ENCODE measurements at regions not wholly inside any gene's neighbourhood (a gene's known extent, or its start where the extent isn't known, plus 50 kb on each side); places are given as distances from the start of the nearest gene placed in this dataset.
"Not testable (repeated sequence)": the region's sequence is repeated elsewhere in the genome, so short reads cannot be mapped to it uniquely, and the experiment has no call there.

DNA sequence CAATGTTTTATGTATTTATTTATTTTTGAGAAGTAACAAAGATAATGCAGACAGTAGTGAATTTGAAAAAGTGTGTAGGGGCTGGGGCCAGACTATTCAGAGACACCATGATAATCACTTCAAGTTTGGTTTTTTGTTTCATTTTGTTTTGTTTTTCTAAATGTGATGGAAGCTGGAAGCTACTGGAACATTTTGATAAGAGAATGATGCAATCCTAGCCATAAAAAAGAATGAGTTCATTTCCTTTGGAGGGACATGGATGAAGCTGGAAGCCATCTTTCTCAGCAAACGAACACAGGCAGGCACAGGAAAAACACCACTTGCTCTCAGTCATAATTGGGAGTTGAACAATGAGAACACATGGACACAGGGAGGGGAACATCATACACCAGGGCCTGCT is 706.6 kb upstream of the EPHA5 start:
- no peak for DNase-seq (ENCODE audit: low spot score)

DNA sequence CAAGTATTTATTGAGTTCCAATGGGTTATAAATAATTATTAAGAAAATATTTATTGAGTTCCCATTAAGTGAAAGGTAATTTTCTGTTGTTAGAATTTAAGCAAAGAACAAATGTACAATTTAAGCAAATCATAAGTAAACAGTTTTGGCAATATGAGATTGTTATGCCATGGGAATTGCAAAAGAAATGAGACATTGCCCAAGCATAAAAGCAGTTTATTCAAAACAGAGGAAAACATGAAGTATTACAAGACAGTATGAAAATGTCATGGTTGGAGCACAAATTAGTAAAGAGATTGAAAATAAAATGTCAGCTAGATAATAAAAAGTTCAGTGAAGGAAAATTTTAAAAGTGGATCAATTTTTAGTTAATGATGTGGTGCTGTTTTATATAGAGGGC is 706.1 kb upstream of the EPHA5 start:
- no peak for DNase-seq (ENCODE audit: low spot score)

DNA sequence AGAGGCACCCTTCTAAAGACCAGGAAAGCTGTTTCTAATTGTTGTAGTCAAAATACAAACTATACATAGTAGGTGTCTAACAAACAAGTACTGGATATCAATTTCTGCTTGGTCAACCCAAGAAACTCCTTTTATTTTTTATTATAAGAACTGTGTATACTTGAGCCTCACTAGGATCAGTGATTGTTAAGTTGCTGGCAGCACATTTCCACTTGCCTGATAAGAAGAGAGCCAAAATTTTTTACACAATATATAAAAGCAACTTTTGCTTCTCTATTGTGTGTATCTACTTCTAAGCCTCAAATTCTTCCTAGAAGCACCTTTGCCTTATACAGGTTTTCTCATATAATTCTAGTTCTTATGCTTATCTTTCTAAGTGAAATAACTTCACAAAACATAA is 703.0 kb upstream of the EPHA5 start:
- no peak for DNase-seq (ENCODE audit: low spot score)

DNA sequence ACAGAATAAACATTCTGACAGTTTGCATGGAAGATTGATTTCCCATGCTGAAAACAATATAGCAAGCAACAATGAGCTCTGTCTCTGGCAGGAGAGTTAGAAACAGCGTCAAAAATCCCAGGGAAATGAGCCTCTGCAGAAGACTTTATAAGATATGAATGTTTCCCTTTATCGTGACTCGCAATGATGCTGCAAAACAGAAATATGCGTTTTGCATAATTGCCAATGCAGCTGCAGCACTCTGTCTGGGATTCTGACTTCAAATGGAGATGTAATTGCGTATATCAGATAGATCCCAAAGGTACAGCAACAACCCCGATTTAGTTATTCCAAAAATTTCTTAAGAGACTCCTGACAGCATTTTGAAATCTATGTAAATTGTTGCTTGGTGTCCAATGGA is 702.4 kb upstream of the EPHA5 start:
- no peak for DNase-seq (ENCODE audit: low spot score)

DNA sequence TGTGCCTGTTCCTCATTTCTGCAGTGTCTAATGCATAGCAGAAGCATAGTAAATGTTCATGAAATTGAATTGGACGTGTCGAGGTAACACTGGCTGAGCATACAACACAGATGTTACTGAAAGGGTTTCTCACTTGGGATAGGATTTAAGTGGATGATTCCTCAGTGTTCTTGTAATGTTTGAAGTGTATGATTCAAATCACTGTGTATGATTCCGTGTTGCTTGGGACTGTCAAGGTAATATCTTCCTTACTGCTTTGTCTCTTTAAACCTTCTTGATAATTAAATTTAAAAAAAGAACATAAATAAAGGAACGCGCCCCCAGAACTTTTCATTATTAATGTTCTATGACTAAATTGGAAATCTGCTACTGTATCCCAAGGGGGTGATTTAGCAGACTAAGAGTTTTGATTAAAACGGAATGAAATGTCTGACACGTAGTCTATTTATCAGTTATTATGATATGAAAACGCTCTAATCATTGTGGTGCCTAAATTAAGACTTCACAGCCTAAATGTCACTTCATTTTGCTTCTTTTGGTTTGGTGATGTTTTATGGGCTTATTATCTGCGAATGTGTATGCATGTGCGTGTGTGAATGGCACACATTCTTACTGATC is 696.9 kb upstream of the EPHA5 start:
- DNase-seq (ENCODE audit: low spot score): no peak

DNA sequence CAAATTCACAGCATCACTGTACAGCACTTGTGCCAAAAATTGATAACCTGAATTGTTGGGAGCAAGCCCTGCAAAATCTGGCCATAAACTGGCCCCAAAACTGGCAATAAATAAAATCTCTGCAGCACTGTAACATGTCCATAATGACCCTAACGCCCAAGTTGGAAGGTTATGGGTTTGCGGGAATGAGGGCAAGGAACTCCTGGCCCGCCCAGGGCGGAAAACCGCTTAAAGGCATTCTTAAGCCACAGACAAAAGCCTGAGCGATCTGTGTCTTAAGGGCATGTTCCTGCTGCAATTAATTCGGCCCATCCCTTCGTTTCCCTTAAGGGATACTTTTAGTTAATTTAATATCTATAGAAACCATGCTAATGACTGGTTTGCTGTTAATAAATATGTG is 690.1 kb upstream of the EPHA5 start:
- DNase-seq (ENCODE audit: low spot score): not testable (repeated sequence)

DNA sequence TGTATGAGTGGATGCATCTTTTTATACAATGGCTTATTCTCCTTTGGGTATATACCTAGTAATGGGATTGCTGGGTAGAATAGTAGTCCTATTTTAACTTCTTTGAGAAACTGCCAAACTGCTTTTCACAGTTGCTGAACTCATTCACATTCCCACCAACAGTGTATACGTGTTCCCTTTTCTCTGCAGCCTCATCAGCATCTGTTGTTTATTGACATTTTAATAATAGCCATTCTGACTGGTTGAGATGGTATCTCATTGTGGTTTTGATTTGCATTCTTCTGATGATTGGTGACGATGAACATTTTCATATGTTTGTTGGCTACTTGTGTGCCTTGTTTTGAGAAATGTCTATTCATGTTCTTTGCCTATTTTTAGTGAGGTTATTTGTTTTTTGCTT is 687.0 kb upstream of the EPHA5 start:
- DNase-seq (ENCODE audit: low spot score): no peak

DNA sequence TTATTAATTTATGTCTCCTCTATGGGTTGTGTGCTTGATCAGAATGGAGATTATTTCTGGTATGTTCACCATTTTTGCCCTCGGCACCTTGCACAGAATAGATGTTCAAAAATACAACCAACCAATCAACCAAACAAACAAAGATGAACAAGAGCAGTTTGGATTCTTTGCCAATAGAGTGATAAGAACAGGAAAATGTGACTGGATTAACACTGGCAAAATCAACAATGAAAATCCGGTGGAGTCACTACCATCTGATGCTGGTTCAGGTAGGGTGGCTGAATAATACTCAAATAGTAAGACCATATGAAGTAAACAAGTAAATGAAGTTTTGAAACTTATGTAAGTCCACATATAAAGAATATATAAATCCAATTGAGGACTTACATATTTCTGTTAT is 685.0 kb upstream of the EPHA5 start:
- DNase-seq (ENCODE audit: low spot score): no peak

DNA sequence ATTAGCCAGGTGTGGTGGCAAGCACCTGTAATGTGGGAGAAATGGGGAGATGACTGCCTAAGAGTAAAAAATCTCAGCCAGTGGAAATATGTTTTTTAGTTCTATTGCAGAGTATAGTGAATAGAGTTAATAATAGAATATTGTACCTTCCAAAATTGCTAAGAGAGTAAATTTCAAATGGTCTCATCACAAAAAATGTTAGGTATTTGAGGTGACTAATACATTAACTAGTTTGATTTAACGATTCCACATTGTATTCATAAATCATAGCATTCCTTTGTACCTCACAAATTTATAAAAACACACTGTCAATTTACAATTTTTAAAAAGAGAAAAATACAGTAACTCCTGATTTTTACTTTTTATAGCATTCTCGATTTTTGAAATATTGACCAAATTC is 681.5 kb upstream of the EPHA5 start:
- DNase-seq (ENCODE audit: low spot score): no peak

DNA sequence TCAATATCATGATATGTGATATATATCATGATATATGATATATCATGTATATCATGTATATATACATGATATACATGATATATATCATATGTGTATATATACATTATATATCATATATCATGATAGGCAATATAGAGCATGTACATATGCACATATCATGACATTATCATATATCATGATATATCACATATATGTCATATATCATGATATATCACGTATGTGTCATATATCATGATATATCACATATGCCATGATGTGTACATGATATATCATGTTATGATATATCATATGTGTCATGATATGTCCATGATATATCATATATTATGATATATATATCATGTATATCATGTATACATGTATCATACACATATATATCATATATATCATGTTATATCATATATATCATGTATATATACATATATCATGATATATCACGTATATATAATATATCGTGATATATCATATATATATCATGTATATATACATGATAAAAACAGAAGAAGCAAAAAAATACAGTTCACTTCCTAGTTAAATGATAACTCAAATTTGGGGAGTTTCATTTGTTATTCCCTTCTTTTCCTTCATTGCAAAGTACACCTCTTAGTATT is 670.1 kb upstream of the EPHA5 start:
- DNase-seq (ENCODE audit: low spot score): no peak

DNA sequence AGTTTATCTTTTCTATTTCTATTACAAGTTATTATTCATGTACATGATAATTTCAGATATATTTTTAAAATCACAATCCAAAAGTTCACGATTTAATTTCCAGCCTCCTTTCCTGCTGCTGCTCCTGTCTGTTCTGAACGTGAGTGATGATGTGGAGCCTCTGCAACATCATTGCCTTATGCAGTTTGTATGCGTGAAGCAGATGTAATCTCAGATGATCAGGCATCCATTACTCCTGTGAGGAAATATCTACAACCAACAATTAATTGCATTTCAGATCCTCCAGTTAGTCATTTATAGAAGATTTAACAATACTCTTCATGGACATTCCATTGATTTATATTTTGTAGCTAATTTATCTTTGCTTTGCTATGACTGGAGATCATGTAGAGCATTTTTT is 668.7 kb upstream of the EPHA5 start:
- DNase-seq (ENCODE audit: low spot score): no peak

DNA sequence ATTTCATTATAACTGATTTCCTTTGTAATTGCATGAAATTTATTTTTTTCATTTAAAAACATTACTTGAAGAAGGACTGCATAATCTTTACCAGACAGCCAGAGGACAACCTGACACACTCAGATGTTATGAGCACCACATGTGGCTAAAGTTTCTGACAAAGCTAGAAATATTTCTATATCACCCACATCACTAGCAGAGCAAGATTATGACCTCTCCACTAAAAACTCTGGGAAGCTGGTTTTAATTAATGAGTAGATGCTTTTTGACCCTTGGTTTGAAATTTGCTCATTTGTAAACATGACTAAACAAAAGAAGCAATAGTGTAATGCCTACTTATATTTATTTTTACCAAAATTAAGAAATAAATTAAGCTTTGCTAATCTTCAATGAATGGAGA is 661.5 kb upstream of the EPHA5 start:
- no peak for DNase-seq (ENCODE audit: low spot score)

DNA sequence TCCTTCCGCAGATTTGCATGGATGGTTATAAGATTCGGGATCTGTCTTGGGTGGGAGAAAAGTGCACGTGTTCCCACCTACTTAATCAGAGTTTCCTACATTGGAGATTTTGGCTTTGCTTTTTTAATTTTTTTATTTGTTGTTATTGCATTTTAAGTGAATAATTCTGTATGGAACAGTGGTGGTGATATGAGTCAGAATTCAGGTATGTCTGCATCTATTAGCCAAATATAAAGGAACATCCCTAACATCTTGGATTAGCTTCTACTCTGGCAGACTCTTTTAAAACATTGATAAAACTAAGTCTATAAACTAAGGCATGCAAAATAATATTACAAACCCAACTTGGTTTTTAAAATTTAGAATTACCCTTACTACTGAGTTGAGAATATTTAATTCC is 659.8 kb upstream of the EPHA5 start:
- DNase-seq (ENCODE audit: low spot score): no peak

DNA sequence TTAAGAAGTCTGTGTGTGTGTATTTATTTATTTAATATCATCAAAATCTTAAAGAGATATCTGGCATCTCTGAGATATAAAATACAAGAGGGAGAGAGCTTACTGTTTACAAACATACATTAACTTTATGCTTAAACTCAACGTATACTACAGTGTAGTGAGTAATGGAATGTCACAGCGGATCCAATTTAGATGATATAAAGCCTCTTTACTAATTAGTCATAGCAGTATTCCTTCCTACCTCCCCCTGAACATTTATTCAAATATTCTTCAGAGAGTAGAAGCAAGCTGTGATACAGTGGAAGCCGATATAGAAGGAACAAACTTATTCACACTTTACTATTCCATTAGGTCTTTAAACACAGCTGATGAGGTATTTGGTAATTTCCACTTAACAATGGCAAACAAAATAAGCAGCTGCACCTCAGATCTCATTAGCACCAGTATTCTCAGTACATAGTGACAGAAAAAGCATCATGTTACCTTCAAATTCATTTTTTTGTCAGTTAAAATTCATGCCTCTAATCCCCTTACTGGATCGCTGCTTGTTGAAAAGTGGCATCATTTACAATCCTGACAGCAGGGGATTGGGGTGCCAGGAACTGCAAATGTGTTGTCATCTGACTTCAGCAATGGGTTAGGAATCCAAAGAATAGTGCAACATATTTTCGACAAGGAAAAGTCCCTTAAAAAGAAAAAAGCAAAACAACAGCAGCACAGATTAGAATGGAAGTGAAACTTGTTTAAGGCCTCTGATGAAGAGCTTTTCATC is 658.7 kb upstream of the EPHA5 start:
- no peak for DNase-seq (ENCODE audit: low spot score)

DNA sequence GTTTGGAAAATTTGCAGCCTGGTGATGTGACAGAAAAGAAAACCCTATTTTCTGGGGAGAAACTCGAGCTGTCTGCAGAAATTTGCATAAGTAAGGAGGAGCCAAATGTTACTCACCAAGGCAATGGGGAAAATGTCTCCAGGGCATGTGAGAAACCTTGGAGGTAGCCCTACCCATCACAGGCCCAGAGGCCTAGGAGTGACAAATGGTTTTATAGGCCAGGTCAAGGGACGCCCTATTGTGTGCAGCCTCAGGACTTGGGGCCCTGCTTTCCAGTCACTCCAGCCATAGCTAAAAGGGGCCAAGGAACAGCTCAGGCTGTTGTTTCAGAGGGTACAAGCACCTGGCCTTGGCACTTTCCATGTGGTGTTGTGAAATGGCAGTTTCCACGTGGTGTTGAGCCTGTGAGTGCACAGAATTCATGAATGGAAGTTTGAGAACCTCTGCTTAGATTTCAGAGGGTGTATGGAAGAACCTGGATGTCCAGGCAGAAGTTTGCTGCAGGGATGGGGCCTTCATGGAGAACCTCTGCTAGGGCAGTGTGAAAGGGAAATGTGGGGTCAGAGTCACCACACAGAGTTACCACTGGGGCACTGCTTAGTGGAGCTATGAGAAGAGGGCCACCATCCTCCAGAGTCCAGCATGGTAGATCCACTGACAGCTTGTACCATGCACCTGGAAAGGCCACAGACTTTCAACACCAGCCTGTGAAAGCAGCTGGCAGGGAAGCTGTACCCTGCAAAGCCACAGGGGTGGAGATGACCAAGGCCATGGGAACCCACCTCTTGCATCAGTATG is 637.6 kb upstream of the EPHA5 start:
- DNase-seq (ENCODE audit: low spot score): no peak

DNA sequence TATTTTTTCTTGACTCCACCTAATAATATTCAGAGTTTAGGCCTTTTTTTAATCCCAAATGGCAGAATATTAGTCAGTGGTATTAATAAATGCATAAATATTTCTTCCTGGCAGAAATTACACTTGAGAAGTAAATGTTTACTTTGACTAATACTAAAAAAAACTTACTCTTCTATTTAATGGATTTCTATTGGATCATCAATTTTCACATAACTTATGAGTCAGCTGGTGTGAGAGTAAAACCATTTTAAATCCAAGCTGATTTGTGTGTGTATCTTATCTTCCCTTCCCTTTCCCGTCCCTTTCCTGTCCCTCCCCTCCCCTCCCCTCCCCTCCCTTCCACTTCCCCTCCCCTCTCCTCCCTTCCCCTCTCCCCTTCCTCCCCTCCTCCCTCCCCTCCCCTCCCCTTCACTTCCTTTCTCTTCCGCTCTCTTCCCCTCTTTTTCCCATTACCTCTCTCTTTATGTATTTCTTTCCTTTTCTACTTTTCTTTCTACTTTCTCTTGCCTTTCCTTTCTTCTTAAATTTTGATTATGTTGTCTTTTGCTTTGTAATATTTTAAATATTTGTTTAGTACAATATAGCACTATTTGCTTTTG is 630.1 kb upstream of the EPHA5 start:
- no peak for DNase-seq (ENCODE audit: low spot score)

DNA sequence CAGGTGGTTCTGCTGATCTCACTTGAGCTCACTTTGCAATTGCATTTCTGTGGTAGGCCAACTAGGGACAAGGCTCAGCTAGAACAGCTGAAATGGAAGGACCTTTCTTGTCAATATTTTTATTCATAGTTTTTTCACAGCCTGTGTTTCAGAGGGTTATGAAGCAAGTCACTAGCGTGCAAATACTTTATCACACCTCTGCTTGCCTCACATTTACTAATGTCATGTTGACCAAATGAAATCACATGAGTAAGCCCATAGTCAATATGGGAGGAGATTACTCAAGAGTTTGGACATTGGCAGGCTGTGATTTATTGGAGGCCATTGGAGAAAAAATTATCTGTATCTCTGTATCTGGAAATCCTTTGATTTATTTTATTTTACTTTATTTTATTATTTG is 628.3 kb upstream of the EPHA5 start:
- DNase-seq (ENCODE audit: low spot score): no peak

DNA sequence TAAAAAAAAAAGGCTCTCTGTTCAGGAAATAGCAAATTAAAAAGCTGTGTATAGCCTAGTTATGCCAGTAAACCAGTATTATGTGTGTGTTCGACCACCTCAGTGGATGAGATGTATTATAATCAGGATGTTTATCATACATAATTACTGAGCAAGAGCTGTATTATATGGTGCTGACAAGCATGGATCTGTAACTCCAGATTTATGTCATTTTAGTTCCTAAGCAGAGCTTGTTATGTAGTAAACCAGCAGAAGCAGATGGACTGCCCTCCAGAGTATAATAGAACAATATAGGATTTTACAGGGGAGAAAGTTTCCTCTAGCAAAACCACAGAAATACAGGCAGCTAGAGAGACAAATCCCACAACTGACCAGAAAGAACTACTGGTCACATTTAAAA is 627.4 kb upstream of the EPHA5 start:
- no peak for DNase-seq (ENCODE audit: low spot score)

DNA sequence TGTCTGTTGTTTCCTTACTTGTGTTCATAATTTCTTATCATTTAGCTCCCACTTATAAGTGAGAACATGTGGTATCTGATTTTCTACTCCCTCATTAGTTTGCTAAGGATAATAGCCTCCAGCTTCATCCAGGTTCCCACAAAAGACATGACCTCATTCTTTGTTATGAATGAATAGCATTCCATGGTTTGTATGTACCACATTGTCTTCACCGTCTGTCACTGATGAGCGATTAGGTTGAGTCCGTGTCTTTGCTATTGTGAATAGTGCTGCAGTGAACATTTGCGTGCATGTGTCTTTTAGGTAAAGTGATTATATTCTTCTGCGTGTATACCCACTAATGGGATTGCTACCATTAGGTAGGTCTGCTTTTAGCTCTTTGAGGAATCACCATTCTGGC is 624.3 kb upstream of the EPHA5 start:
- DNase-seq (ENCODE audit: low spot score): no peak

DNA sequence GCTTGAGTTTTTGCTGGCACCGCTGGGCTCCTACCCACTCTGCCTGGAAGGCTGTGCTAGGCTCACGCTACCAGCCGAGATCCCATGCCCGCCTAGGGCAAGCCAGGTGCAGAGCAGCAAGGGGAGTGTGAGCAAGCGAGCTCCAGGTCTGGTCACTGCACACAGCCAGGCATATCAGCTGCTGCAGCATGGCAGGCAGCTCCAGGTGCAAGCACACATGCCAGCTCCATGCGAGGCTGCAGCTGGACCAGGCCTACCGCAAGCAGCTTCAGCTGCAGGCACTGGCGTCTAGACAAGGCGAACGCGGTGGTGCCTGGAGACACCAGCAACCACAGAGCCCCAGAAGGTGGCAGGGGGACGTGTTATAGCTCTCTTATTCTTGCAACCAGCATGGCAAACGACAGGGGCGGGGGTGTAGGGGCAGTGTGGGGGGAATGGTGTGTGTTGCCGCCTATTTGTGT is 614.7 kb upstream of the EPHA5 start:
- DNase-seq (ENCODE audit: low spot score): no peak

DNA sequence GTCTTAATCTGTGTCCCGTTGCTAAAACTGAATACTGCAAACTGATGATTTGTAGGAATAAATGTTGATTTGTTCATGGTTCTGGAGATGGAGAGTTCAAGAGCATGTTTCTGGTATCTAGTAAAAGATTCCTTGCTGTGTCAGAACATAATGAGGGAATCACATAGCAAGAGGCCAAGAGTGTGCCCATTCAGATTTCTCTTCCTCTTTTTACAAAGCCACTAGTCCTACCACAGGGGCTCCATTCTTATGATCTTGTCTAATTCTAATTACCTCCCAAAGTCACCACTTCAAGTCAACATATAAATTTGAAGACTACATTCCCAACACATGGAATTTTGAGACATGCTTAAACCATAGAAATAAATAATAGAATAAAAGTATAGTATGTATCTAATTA is 608.8 kb upstream of the EPHA5 start:
- no peak for DNase-seq (ENCODE audit: low spot score)

DNA sequence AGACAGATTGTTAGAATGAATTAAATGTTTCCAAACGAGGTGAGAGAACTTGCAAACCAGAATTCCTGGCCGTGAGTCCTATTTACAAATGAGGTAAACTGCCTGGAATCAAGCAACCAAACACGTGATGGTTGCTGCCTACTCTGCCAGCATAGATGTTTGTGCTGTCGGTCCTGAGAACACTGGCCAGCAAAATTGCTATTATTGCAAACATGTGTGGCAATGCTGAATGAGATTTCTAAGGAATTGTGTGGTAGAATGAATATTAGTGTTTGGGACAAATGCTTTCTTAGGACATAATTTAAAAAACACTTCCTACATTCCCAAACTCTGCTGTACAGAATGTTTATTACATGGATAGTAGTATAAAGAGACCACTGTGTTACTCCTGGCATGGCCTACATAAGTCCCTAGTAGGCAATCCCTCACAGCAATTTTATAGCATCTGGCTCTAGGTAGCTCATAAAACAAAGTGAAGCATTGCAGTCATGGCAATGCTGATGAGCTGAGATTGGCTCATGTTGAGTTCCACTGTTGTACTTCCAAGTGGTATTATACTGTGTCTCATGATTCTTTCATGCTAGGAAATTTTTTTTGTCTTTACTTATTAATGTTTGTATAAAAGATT is 605.2 kb upstream of the EPHA5 start:
- no peak for DNase-seq (ENCODE audit: low spot score)

Measured in iPS-NIHi11 (cell line).